ENCODE measurements at regions not wholly inside any gene's neighbourhood (a gene's known extent, or its start where the extent isn't known, plus 50 kb on each side); places are given as distances from the start of the nearest gene placed in this dataset.
A peak's percentile ranks its signal among the peaks of the same experiment; 100 is the strongest.

DNA sequence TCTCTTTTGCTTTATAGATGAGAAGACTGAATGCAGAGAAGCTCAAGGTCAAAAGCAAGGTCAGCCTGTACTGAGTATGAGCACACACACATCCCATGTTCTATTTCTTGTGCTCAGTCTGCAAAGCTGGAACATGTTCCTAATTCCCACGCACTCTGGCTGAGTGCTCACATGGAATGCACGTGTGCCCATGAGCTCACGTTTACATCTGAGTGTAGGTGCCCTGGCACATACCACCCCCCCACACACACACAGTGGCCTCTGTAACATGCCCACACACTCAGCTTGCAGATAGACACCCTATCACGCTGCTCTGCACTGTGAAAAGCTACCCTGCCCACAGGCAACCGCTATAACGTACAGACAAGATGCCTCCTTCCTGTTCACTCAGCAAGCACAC is 700.1 kb downstream of the MED13L start:
- CTCF ChIA-PET (ENCODE audit: partially characterized antibody), result no interaction called here
- Histone ChIP-seq H3K27me3 (replicated peaks in 1 of 4; ENCODE audit: control insufficient read depth in 3 of 4, extremely low read depth in 1 of 4, insufficient read depth in 3 of 4, low read length in 3 of 4) (no peaks in the 10 kb centered on the region), H4K5ac (ENCODE audit: insufficient read length, low read depth, low read length) (no peak overlapping the region), H4K91ac (replicated peaks; ENCODE audit: insufficient read length, low read length) (no peak overlapping the region), H2BK20ac (ENCODE audit: low read length) (no peak overlapping the region), H3K79me1 (ENCODE audit: low read depth, low read length) (no peaks in the 10 kb centered on the region), H3K9ac (replicated peaks in 1 of 4; ENCODE audit: extremely low read depth in 1 of 4, low read depth in 3 of 4, low read length in 3 of 4) (no peak overlapping the region), H2AFZ (ENCODE audit: low read length) (no peak overlapping the region; the same call in 1 of the 2 replicates), H3K18ac (ENCODE audit: extremely low read depth, low read length) (no peak overlapping the region), H2BK15ac (ENCODE audit: low read length) (no peak overlapping the region), H2BK120ac (replicated peaks; ENCODE audit: low read depth, low read length) (no peak overlapping the region), H2BK5ac (ENCODE audit: low read depth, low read length) (no peak overlapping the region), H3K4me2 (ENCODE audit: insufficient read depth in 1 of 2, low read depth in 2 of 2, low read length in 2 of 2) (no peak overlapping the region), H3K27ac (ENCODE audit: low read depth, low read length) (no peak overlapping the region), H3K4ac (replicated peaks; ENCODE audit: insufficient read length, low read depth, low read length) (no peak overlapping the region), H2BK12ac (ENCODE audit: low read depth, low read length) (no peak overlapping the region), H3K23me2 (ENCODE audit: low read depth, low read length) (no peaks in the 10 kb centered on the region), H3K4me1 (replicated peaks in 1 of 4; ENCODE audit: control insufficient read depth in 3 of 4, insufficient read depth in 4 of 4, low read length in 3 of 4) (peaks cover 0 to 4% (median 1%) of the 10 kb centered on the region in 4 experiments; a peak in 3 of 7 replicates), H3K56ac (replicated peaks; ENCODE audit: insufficient read length, low read depth, low read length) (no peak overlapping the region), H3K36me3 (ENCODE audit: control insufficient read depth in 2 of 4, insufficient read depth in 4 of 4, low read length in 3 of 4) (no peaks in the 10 kb centered on the region), H3K79me2 (ENCODE audit: control insufficient read depth in 1 of 2, insufficient read depth in 2 of 2, low read length in 2 of 2) (no peaks in the 10 kb centered on the region), H3K4me3 (ENCODE audit: extremely low read depth in 1 of 4, insufficient read depth in 2 of 4, low read depth in 3 of 4, low read length in 4 of 4) (no peak overlapping the region), H3K9me3 (ENCODE audit: insufficient read depth in 2 of 2, low read depth in 1 of 2, low read length in 1 of 2) (no peaks in the 10 kb centered on the region), H4K8ac (ENCODE audit: extremely low read depth, insufficient read depth, low read length) (peak overlapping the region; percentile 54; the same call in 1 of the 2 replicates), H3K14ac (ENCODE audit: insufficient read length) (no peak overlapping the region), H3K23ac (ENCODE audit: insufficient read length) (no peak overlapping the region), H4K20me1 (replicated peaks in 1 of 2; ENCODE audit: control insufficient read depth in 1 of 2, insufficient read depth in 2 of 2, low read length in 2 of 2) (no peaks in the 10 kb centered on the region), H2AK5ac (ENCODE audit: low read depth, low read length) (no peak overlapping the region)
- WGBS, 2 experiments (ENCODE audit: extremely low coverage in 1 of 2, insufficient coverage in 1 of 2, insufficient read length in 1 of 2, insufficient replicate concordance in 2 of 2, low coverage in 1 of 2, low lambda C conversion rate in 2 of 2, missing lambda C conversion rate in 1 of 2), result 93% methylated on average over 6 of the region's 6 CpGs; no CpG with 5 or more reads in 1 of the 2 experiments
- no peak for TF ChIP-seq PHF8 (conservative IDR thresholded peaks at IDR 0.05; ENCODE audit: low read depth, low read length)
- TF ChIP-seq CBX8 (IDR thresholded peaks at IDR 0.05; ENCODE audit: borderline replicate concordance, low read depth, low read length), result no peak
- TF ChIP-seq TEAD4 (IDR thresholded peaks at IDR 0.05; ENCODE audit: low read depth, low read length), result no peak
- TF ChIP-seq KDM5A (IDR thresholded peaks at IDR 0.05; ENCODE audit: low read length), result no peak
- no peak for TF ChIP-seq NANOG (IDR thresholded peaks at IDR 0.05; ENCODE audit: insufficient read depth, low read depth, low read length, poor library complexity, severe bottlenecking)
- no peak for TF ChIP-seq SIX5 (IDR thresholded peaks at IDR 0.05; ENCODE audit: low read depth, low read length)
- no peak for TF ChIP-seq RAD21 (IDR thresholded peaks at IDR 0.05 in 1 of 2, conservative IDR thresholded peaks at IDR 0.05 in 1 of 2; ENCODE audit: low read depth in 2 of 2, low read length in 2 of 2)
- no peak for TF ChIP-seq HDAC2 (IDR thresholded peaks at IDR 0.05; ENCODE audit: borderline replicate concordance in 1 of 2, low read depth in 2 of 2, low read length in 2 of 2)
- no peak for TF ChIP-seq RNF2 (IDR thresholded peaks at IDR 0.05; ENCODE audit: borderline replicate concordance, low read depth, low read length, missing control alignments, poor library complexity, severe bottlenecking)
- TF ChIP-seq JUND (IDR thresholded peaks at IDR 0.05; ENCODE audit: low read length), result no peak
- TF ChIP-seq RBBP5 (IDR thresholded peaks at IDR 0.05; ENCODE audit: borderline replicate concordance, low read depth, low read length), result no peak
- no peak for FAIRE-seq
- no peak for DNase-seq (ENCODE audit: low read depth in 1 of 2, low spot score in 2 of 2)
- POLR2A ChIA-PET (ENCODE audit: partially characterized antibody), result no interaction called here

Data from H1 (cell line).